Lung (tissue), 11 donors: ENCODE measurements at regions not wholly inside any gene's neighbourhood (a gene's known extent, or its start where the extent isn't known, plus 50 kb on each side); places are given as distances from the start of the nearest gene placed in this dataset.
A peak's percentile ranks its signal among the peaks of the same experiment; 100 is the strongest.

Experiments
- ATAC-seq: fragments of 200-7000 bp; cut with Tn5 transposase; one replicate; pipeline ENCODE4 v1.9.1; 2020; ENCODE audit warnings: moderate number of reproducible peaks; ENCODE audit not compliant: insufficient read depth, low FRiP score
- DNase-seq, 3 donors: peaks; one replicate each; pipeline ENCODE4 v3.0.0-alpha.2; 2013 to 2017
- H3K27ac ChIP-seq, 2 donors: one replicate each; pipeline ENCODE4 v1.5.1; 2013; ENCODE audit warnings: mild to moderate bottlenecking in 2 of 2, moderate library complexity in 2 of 2, control low read depth in 1 of 2, inconsistent platforms in 1 of 2, low read depth in 1 of 2, low read length in 1 of 2
- H3K27me3 ChIP-seq, 3 donors: one replicate each; pipeline ENCODE4 v1.5.1; 2013; ENCODE audit warnings: low read length in 2 of 3; ENCODE audit not compliant: control insufficient read depth in 3 of 3, insufficient read depth in 3 of 3
- H3K36me3 ChIP-seq, 4 donors: one replicate each; pipeline ENCODE4 v1.5.1; 2013; ENCODE audit warnings: low read length in 4 of 4, mild to moderate bottlenecking in 1 of 4, moderate library complexity in 1 of 4; ENCODE audit not compliant: control insufficient read depth in 4 of 4, insufficient read depth in 4 of 4
- H3K4me1 ChIP-seq, 5 donors: one replicate each; pipeline ENCODE4 v1.5.1; 2013; ENCODE audit warnings: low read length in 5 of 5, mild to moderate bottlenecking in 2 of 5, moderate library complexity in 1 of 5; ENCODE audit not compliant: control insufficient read depth in 5 of 5, insufficient read depth in 5 of 5
- H3K4me3 ChIP-seq: one replicate; pipeline ENCODE4 v1.5.1; 2013; ENCODE audit warnings: mild to moderate bottlenecking, control low read depth, moderate library complexity
- H3K9ac ChIP-seq, 2 donors: one replicate each; pipeline ENCODE4 v1.5.1; 2013; ENCODE audit warnings: low read length in 2 of 2, control low read depth in 1 of 2; ENCODE audit not compliant: insufficient read depth in 1 of 2
- H3K9me3 ChIP-seq, 4 donors: one replicate each; pipeline ENCODE4 v1.5.1; 2013; ENCODE audit warnings: low read length in 3 of 4, mild to moderate bottlenecking in 1 of 4, moderate library complexity in 1 of 4; ENCODE audit not compliant: control insufficient read depth in 4 of 4, insufficient read depth in 3 of 4
- CTCF ChIP-seq: IDR thresholded peaks from 2 replicates; pipeline ENCODE4 v1.5.1; 2012; ENCODE audit warnings: mild to moderate bottlenecking; ENCODE audit errors: control extremely low read depth, extremely low read depth
- WGBS, 2 donors: extraction: QIAGEN DNeasy Blood & Tissue Kit; methylation state at CpG; one replicate each; pipeline ENCODE4 v1.1.7; 2013; 5-methylcytosine and 5-hydroxymethylcytosine counted together
- donor health status: control.
- donor health status: control.
- donor health status: Bipolar disorder and iron deficiency.
- donor health status: healthy.
- donor health status: DM: yes; HTN: yes; CAD: no.

GRCh38 chr18:78069784-78070664 is 820.4 kb downstream of the GALR1 start:
- WGBS, 2 donors, result 59 to 71% methylated on average over 13 of the region's 13 CpGs
- no peak for TF ChIP-seq CTCF

GRCh38 chr18:78071166-78071710 is 821.6 kb downstream of the GALR1 start:
- Histone ChIP-seq H3K4me3 (no peak overlapping the region), H3K4me1 (peaks cover 0 to 1% (median 0%) of the 10 kb centered on the region in 5 donors), H3K27me3 (peaks cover 0 to 4% (median 3%) of the 10 kb centered on the region in 3 donors), H3K36me3 (no peaks in the 10 kb centered on the region), H3K27ac (no peak overlapping the region), H3K9me3 (no peaks in the 10 kb centered on the region), H3K9ac (no peak overlapping the region)
- DNase-seq (no peak), ATAC-seq (no peak)
- no peak for TF ChIP-seq CTCF
- 87 to 88% methylated on average over 19 of the region's 19 CpGs for WGBS, 2 donors

More at GRCh38 chr18:78069784-78070664, 820.4 kb downstream of the GALR1 start:
- no peak overlapping the region for H3K27ac ChIP-seq
- peaks cover 0 to 1% (median 0%) of the 10 kb centered on the region in 5 donors for H3K4me1 ChIP-seq
- no peaks in the 10 kb centered on the region for H3K9me3 ChIP-seq
- H3K36me3 ChIP-seq, result no peaks in the 10 kb centered on the region
- H3K4me3 ChIP-seq, result no peak overlapping the region
- no peak overlapping the region for H3K9ac ChIP-seq
- peak; percentile 44 to 73 (median 61) for DNase-seq
- peaks cover 0 to 4% (median 3%) of the 10 kb centered on the region in 3 donors for H3K27me3 ChIP-seq
- no peak for ATAC-seq

- H3K9me3 ChIP-seq, result no peaks in the 10 kb centered on the region
- ATAC-seq (no peak), DNase-seq (no peak)
- no peaks in the 10 kb centered on the region for H3K36me3 ChIP-seq
- no peak for TF ChIP-seq CTCF
- peaks cover 0 to 1% (median 0%) of the 10 kb centered on the region in 5 donors for H3K4me1 ChIP-seq
- H3K27me3 ChIP-seq, result peaks cover 0 to 4% (median 3%) of the 10 kb centered on the region in 3 donors
- H3K4me3 ChIP-seq, result no peak overlapping the region
- H3K27ac ChIP-seq, result no peak overlapping the region
- WGBS, 2 donors, result 83 to 91% methylated on average over 3 of the region's 3 CpGs
- no peak overlapping the region for H3K9ac ChIP-seq
Measured at GRCh38 chr18:78071776-78072175, 822.1 kb downstream of the GALR1 start.
